Activated T-helper 9 cell treated with anti-CD3 and anti-CD28 coated beads, Interleukin-2, amount 50 U/mL, for 16 hours (primary cell): ENCODE measurements at regions not wholly inside any gene's neighbourhood (a gene's known extent, or its start where the extent isn't known, plus 50 kb on each side); places are given as distances from the start of the nearest gene placed in this dataset.

Experiments used
- DNase-seq: peaks from one replicate; pipeline ENCODE4 v3.0.0-alpha.2; 2020; ENCODE audit warnings: low read depth

GRCh38 chr19:33948651-33949335 is 152.1 kb downstream of the KCTD15 start:
- DNase-seq = no peak

- no peak for DNase-seq
Observed at GRCh38 chr19:33950091-33950750, 153.6 kb downstream of the KCTD15 start.

GRCh38 chr19:33953023-33953422 is 156.4 kb downstream of the KCTD15 start:
- DNase-seq = no peak

- DNase-seq = no peak
Observed at GRCh38 chr19:33953592-33953991, 156.9 kb downstream of the KCTD15 start.

GRCh38 chr19:33954686-33955085 is 158.0 kb downstream of the KCTD15 start:
- no peak for DNase-seq

GRCh38 chr19:33956941-33957340 is 160.3 kb downstream of the KCTD15 start:
- DNase-seq = no peak

- no peak for DNase-seq
Observed at GRCh38 chr19:33957804-33958203, 161.1 kb downstream of the KCTD15 start.

- DNase-seq = no peak
Observed at GRCh38 chr19:33960566-33960965, 163.9 kb downstream of the KCTD15 start.

- DNase-seq = no peak
Observed at GRCh38 chr19:33962161-33962560, 165.5 kb downstream of the KCTD15 start.

- DNase-seq = no peak
Observed at GRCh38 chr19:33963514-33963913, 166.8 kb downstream of the KCTD15 start.

GRCh38 chr19:33971073-33971472 is 174.4 kb downstream of the KCTD15 start:
- DNase-seq = no peak

GRCh38 chr19:33977756-33978685 is 181.4 kb downstream of the KCTD15 start:
- no peak for DNase-seq

GRCh38 chr19:33982706-33983105 is 186.0 kb downstream of the KCTD15 start:
- no peak for DNase-seq

GRCh38 chr19:33988601-33989000 is 183.7 kb upstream of the LSM14A start:
- no peak for DNase-seq

GRCh38 chr19:33997690-33998089 is 174.6 kb upstream of the LSM14A start:
- no peak for DNase-seq

- no peak for DNase-seq
Observed at GRCh38 chr19:33998302-33998701, 174.0 kb upstream of the LSM14A start.

GRCh38 chr19:33998739-33999345 is 173.5 kb upstream of the LSM14A start:
- no peak for DNase-seq

GRCh38 chr19:34017024-34017423 is 155.3 kb upstream of the LSM14A start:
- DNase-seq = no peak

GRCh38 chr19:34017601-34018000 is 154.7 kb upstream of the LSM14A start:
- no peak for DNase-seq

- DNase-seq = no peak
Observed at GRCh38 chr19:34018546-34018945, 153.8 kb upstream of the LSM14A start.

GRCh38 chr19:34023381-34023780 is 148.9 kb upstream of the LSM14A start:
- DNase-seq = no peak

- DNase-seq = no peak
Observed at GRCh38 chr19:34033880-34034279, 138.4 kb upstream of the LSM14A start.
